ENCODE measurements at regions not wholly inside any gene's neighbourhood (a gene's known extent, or its start where the extent isn't known, plus 50 kb on each side); places are given as distances from the start of the nearest gene placed in this dataset.

DNA sequence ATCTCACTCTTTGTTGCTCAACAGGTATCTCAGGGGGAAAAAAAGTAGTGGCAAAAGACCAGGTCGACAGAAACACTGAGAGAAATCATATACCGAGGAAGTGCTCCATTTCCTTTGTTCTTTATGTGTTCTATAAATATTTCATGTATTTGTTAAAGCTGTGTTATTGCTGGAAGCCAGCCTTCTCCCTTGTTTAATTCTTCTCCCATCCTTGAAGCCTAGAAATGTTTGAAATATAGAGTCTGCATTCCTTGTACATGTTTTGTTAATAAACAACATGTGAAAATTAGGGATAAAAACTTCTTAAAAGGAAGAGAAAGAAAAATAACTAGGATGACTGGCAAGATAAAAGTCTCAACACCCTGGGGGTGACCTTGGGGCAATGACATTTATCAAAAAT lies 186.2 kb downstream of the ANKRD50 start:
- TF ChIP-seq, protein P1, sequence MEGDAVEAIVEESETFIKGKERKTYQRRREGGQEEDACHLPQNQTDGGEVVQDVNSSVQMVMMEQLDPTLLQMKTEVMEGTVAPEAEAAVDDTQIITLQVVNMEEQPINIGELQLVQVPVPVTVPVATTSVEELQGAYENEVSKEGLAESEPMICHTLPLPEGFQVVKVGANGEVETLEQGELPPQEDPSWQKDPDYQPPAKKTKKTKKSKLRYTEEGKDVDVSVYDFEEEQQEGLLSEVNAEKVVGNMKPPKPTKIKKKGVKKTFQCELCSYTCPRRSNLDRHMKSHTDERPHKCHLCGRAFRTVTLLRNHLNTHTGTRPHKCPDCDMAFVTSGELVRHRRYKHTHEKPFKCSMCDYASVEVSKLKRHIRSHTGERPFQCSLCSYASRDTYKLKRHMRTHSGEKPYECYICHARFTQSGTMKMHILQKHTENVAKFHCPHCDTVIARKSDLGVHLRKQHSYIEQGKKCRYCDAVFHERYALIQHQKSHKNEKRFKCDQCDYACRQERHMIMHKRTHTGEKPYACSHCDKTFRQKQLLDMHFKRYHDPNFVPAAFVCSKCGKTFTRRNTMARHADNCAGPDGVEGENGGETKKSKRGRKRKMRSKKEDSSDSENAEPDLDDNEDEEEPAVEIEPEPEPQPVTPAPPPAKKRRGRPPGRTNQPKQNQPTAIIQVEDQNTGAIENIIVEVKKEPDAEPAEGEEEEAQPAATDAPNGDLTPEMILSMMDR (IDR thresholded peaks at IDR 0.05), result no peak
- no peak for TF ChIP-seq ZFX (IDR thresholded peaks at IDR 0.05; ENCODE audit: borderline replicate concordance)

Measured in 22Rv1 (cell line).